OCI-LY7 (cell line): ENCODE measurements at regions not wholly inside any gene's neighbourhood (a gene's known extent, or its start where the extent isn't known, plus 50 kb on each side); places are given as distances from the start of the nearest gene placed in this dataset.

Experiments used
- BruUV-seq: library from RNA; stranded (reverse); fragments of 400-500 nt; replicated peaks from 2 replicates; lab custom pipeline; 2021; lab: Mats Ljungman, UMichigan
- CTCF ChIA-PET: fragments of 300-600 bp; sonication (Branson Sonifier 250); formaldehyde crosslinking; loops from one replicate; lab custom pipeline; 2022; ENCODE audit warnings: antibody characterized with exemption; ENCODE audit not compliant: unreplicated experiment; lab: Charles Lee
- POLR2A ChIA-PET: fragments of 300-600 bp; sonication (Branson Sonifier 250); formaldehyde crosslinking; loops from one replicate; lab custom pipeline; 2022; ENCODE audit warnings: antibody characterized with exemption; lab: Charles Lee
- DNase-seq: peaks from one replicate; pipeline ENCODE4 v3.0.0-alpha.2; 2015; ENCODE audit warnings: low spot score
- H2AFZ ChIP-seq: fragments of 200-600 bp; sonication (generic), shearing (Covaris generic); 2 replicates; pipeline ENCODE4 v1.6.1; 2014; ENCODE audit warnings: mild to moderate bottlenecking, antibody characterized with exemption, low read length, moderate library complexity
- H3K27ac ChIP-seq: fragments of 200-600 bp; sonication (generic); 2 replicates; pipeline ENCODE4 v1.5.1; 2014; ENCODE audit warnings: mixed run types, low read depth, mild to moderate bottlenecking, moderate library complexity, low read length, inconsistent platforms; ENCODE audit not compliant: poor library complexity, severe bottlenecking
- H3K36me3 ChIP-seq: fragments of 200-600 bp; sonication (generic); 2 replicates; pipeline ENCODE4 v1.6.1; 2014; ENCODE audit warnings: mild to moderate bottlenecking, antibody characterized with exemption, low read length, moderate library complexity, mixed read lengths; ENCODE audit not compliant: insufficient read depth
- H3K4me1 ChIP-seq: fragments of 200-600 bp; sonication (generic); 2 replicates; pipeline ENCODE4 v1.5.1; 2014; ENCODE audit warnings: mild to moderate bottlenecking, low read length; ENCODE audit not compliant: insufficient read depth, poor library complexity, severe bottlenecking
- H3K4me2 ChIP-seq: fragments of 200-600 bp; sonication (generic); 2 replicates; pipeline ENCODE4 v1.6.1; 2014; ENCODE audit warnings: mild to moderate bottlenecking, low read length
- H3K4me3 ChIP-seq: fragments of 200-600 bp; sonication (generic); 2 replicates; pipeline ENCODE4 v1.5.1; 2014; ENCODE audit warnings: mild to moderate bottlenecking, low read depth, low read length; ENCODE audit not compliant: poor library complexity, severe bottlenecking
- H3K79me2 ChIP-seq: fragments of 200-600 bp; sonication (generic); 2 replicates; pipeline ENCODE4 v1.6.1; 2016; ENCODE audit warnings: low read depth, mild to moderate bottlenecking, low read length, moderate library complexity, mixed read lengths; ENCODE audit not compliant: insufficient read depth
- H3K9me2 ChIP-seq: fragments of 200-600 bp; sonication (generic); 2 replicates; pipeline ENCODE4 v1.6.1; 2016; ENCODE audit warnings: mild to moderate bottlenecking, low read length, mixed read lengths; ENCODE audit not compliant: insufficient read depth
- H3K9me3 ChIP-seq: fragments of 200-600 bp; sonication (generic); 2 replicates; pipeline ENCODE4 v1.6.1; 2014; ENCODE audit warnings: mild to moderate bottlenecking, mixed run types, low read length, mixed read lengths
- H4K20me1 ChIP-seq: fragments of 200-600 bp; sonication (generic); 2 replicates; pipeline ENCODE4 v1.6.1; 2014; ENCODE audit warnings: mild to moderate bottlenecking, antibody characterized with exemption, low read length, moderate library complexity, mixed read lengths; ENCODE audit not compliant: insufficient read depth
- EZH2phosphoT487 ChIP-seq: fragments of 200-600 bp; sonication (generic); IDR thresholded peaks from 2 replicates; pipeline ENCODE4 v1.6.1; 2018; ENCODE audit warnings: low read depth, borderline replicate concordance, mild to moderate bottlenecking, mixed run types, antibody characterized with exemption, low read length, moderate library complexity, mixed read lengths
- intact Hi-C: fragments of 100-400 bp; cut with micrococcal nuclease; formaldehyde crosslinking; loops from one replicate; pipeline ENCODE4 v1.10.0; 2022; ENCODE audit not compliant: unreplicated experiment
- TF ChIP-seq, protein P1 (sequence below): fragments of 200-600 bp; sonication (generic); conservative IDR thresholded peaks from 2 replicates; pipeline ENCODE4 v1.5.1; 2014; ENCODE audit warnings: mild to moderate bottlenecking, antibody characterized with exemption, low read length, moderate library complexity, mixed read lengths

DNA sequence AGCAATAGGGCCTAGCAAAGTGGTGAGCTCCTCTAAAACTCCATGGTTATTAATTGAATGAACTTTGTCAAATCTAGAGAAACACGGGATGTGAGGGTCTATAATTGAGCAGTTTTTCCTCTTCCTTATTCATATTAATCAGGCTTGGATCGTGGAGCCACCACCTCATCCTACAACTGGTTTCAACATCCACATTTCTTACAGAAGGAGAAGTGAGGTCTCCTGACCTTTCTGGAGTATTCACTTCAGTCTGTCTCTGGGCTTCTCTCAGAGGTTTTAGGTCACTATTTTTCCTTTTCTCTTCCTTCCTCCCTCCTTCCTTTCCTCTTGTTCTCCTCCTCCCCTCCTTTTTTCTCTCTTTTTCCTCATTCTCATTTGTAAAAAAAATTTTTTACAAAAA, 177.3 kb upstream of the ACTBL2 start:
- no peaks in the 10 kb centered on the region for H3K9me2 ChIP-seq
- no peaks in the 10 kb centered on the region for H3K79me2 ChIP-seq
- H3K4me3 ChIP-seq = no peak overlapping the region
- H2AFZ ChIP-seq = no peak overlapping the region
- no peak overlapping the region for H3K4me2 ChIP-seq
- no peaks in the 10 kb centered on the region for H3K36me3 ChIP-seq
- DNase-seq = no peak
- ChIA-PET CTCF (no interaction called here), POLR2A (no interaction called here)
- no peak overlapping the region for H3K27ac ChIP-seq
- BruUV-seq = no TSS peak
- H3K4me1 ChIP-seq = no peaks in the 10 kb centered on the region
- TF ChIP-seq, protein P1, sequence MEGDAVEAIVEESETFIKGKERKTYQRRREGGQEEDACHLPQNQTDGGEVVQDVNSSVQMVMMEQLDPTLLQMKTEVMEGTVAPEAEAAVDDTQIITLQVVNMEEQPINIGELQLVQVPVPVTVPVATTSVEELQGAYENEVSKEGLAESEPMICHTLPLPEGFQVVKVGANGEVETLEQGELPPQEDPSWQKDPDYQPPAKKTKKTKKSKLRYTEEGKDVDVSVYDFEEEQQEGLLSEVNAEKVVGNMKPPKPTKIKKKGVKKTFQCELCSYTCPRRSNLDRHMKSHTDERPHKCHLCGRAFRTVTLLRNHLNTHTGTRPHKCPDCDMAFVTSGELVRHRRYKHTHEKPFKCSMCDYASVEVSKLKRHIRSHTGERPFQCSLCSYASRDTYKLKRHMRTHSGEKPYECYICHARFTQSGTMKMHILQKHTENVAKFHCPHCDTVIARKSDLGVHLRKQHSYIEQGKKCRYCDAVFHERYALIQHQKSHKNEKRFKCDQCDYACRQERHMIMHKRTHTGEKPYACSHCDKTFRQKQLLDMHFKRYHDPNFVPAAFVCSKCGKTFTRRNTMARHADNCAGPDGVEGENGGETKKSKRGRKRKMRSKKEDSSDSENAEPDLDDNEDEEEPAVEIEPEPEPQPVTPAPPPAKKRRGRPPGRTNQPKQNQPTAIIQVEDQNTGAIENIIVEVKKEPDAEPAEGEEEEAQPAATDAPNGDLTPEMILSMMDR = no peak
- no peak for TF ChIP-seq EZH2phosphoT487
- H3K9me3 ChIP-seq = no peaks in the 10 kb centered on the region
- intact Hi-C loops = no loop called here
- no peaks in the 10 kb centered on the region for H4K20me1 ChIP-seq

DNA sequence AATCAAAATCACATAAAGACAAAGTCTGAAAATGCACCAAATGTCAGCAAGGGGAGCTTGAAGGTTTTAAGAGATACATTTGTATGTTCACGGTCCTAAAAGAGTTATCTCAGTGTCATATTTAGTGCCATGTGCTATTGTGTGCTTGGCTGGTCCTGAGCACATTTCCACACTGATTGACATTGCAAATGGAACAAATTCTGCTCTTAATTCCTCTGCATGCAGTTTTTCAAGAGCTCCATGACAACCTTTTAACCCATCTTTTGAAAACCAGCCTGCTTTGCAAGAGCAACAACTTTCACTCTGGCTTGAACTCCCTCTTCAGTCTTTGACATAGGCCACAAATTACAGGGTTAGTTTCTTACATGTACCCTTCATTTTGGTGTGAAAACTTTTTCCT, 175.4 kb upstream of the ACTBL2 start:
- intact Hi-C loops = no loop called here
- H2AFZ ChIP-seq = no peak overlapping the region
- CTCF ChIA-PET = interaction anchor here (0.9 kb wide), 1 partner anchor 8 kb away, joined by 3 read pairs; no protein-coding TSS in a partner anchor
- no peak overlapping the region for H3K4me2 ChIP-seq
- no peaks in the 10 kb centered on the region for H4K20me1 ChIP-seq
- H3K9me3 ChIP-seq = no peaks in the 10 kb centered on the region
- no peak for TF ChIP-seq EZH2phosphoT487
- TF ChIP-seq, protein P1 = no peak
- H3K27ac ChIP-seq = no peak overlapping the region
- H3K36me3 ChIP-seq = no peaks in the 10 kb centered on the region
- H3K9me2 ChIP-seq = no peaks in the 10 kb centered on the region
- no peaks in the 10 kb centered on the region for H3K4me1 ChIP-seq
- DNase-seq = no peak
- no peak overlapping the region for H3K4me3 ChIP-seq
- POLR2A ChIA-PET = no interaction called here
- no TSS peak for BruUV-seq
- H3K79me2 ChIP-seq = no peaks in the 10 kb centered on the region

DNA sequence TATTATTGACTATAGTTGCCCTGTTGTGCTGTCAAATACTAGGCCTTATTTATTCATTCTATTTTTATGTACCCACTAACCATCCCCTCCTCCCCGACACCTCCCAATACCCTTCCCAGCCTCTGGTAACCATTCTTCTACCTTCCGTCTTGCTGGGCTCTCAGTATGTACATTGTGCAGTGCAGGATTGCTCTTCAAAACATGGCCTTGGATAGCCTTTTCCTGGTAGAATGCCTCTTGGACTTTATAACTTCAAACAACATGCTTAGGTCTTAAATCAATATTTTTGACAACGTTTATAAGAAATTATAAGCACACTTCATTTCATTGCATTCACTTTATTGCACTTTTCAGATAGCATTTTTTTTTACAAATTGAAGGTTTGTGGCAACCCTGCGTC, 172.6 kb upstream of the ACTBL2 start:
- no peak overlapping the region for H3K4me2 ChIP-seq
- CTCF ChIA-PET = no interaction called here
- no peaks in the 10 kb centered on the region for H4K20me1 ChIP-seq
- no peak overlapping the region for H3K4me3 ChIP-seq
- TF ChIP-seq, protein P1 = no peak
- TF ChIP-seq EZH2phosphoT487 = no peak
- no peaks in the 10 kb centered on the region for H3K9me3 ChIP-seq
- no peak overlapping the region for H3K27ac ChIP-seq
- intact Hi-C loops = no loop called here
- H2AFZ ChIP-seq = no peak overlapping the region
- POLR2A ChIA-PET = no interaction called here
- no peaks in the 10 kb centered on the region for H3K4me1 ChIP-seq
- no peaks in the 10 kb centered on the region for H3K36me3 ChIP-seq
- BruUV-seq = no TSS peak
- no peaks in the 10 kb centered on the region for H3K79me2 ChIP-seq
- DNase-seq = no peak
- H3K9me2 ChIP-seq = no peaks in the 10 kb centered on the region
